Panc1 (cell line): ENCODE measurements at regions not wholly inside any gene's neighbourhood (a gene's known extent, or its start where the extent isn't known, plus 50 kb on each side); places are given as distances from the start of the nearest gene placed in this dataset.

Source experiments
- ATAC-seq: fragments of 200-7000 bp; cut with Tn5 transposase; 2 replicates; pipeline ENCODE4 v1.9.1; 2020; ENCODE audit warnings: mild to moderate bottlenecking, moderate library complexity
- BruUV-seq: library from RNA; stranded (reverse); fragments of 400-500 nt; replicated peaks from 2 replicates; lab custom pipeline; 2021; lab: Mats Ljungman, UMichigan
- CTCF ChIA-PET: fragments of 300-600 bp; sonication (Branson Sonifier 250); formaldehyde crosslinking; loops from one replicate; lab custom pipeline; 2022; ENCODE audit warnings: antibody characterized with exemption; lab: Charles Lee
- POLR2A ChIA-PET: fragments of 300-600 bp; sonication (Branson Sonifier 250); formaldehyde crosslinking; loops from one replicate; lab custom pipeline; 2022; ENCODE audit warnings: antibody characterized with exemption; lab: Charles Lee
- DNase-seq: peaks from one replicate; pipeline ENCODE4 v3.0.0-alpha.2; 2010; ENCODE audit warnings: low read depth, low spot score
- H3K27ac ChIP-seq: 2 replicates; pipeline ENCODE4 v1.5.1; 2011; ENCODE audit warnings: mild to moderate bottlenecking, low read length, inconsistent platforms
- H3K27me3 ChIP-seq: fragments of 200-500 bp; sonication (Bioruptor generic); 2 replicates; pipeline ENCODE4 v1.6.0; 2014; ENCODE audit warnings: low read length, inconsistent platforms; ENCODE audit not compliant: control insufficient read depth, insufficient read depth
- H3K36me3 ChIP-seq: fragments of 200-500 bp; sonication (Bioruptor generic); 2 replicates; pipeline ENCODE4 v1.5.1; 2014; ENCODE audit warnings: inconsistent platforms, mild to moderate bottlenecking, low read length, moderate library complexity; ENCODE audit not compliant: control insufficient read depth, insufficient read depth
- H3K4me1 ChIP-seq: 2 replicates; pipeline ENCODE4 v1.5.1; 2011; ENCODE audit warnings: inconsistent platforms, mild to moderate bottlenecking, low read length, moderate library complexity; ENCODE audit not compliant: control insufficient read depth, insufficient read depth
- H3K4me3 ChIP-seq, 2 experiments: 2 replicates each; pipeline ENCODE4 v1.5.1; 2011 to 2012; ENCODE audit warnings: low read depth in 2 of 2, low read length in 2 of 2, mild to moderate bottlenecking in 2 of 2, inconsistent platforms in 1 of 2, moderate library complexity in 1 of 2
- H3K9me3 ChIP-seq: fragments of 200-500 bp; sonication (Bioruptor generic); 2 replicates; pipeline ENCODE4 v1.5.1; 2014; ENCODE audit warnings: low read depth, mild to moderate bottlenecking, inconsistent platforms, low read length, moderate library complexity; ENCODE audit not compliant: control insufficient read depth, insufficient read depth
- CTCF ChIP-seq: fragments of 450-650 bp; IDR thresholded peaks from 2 replicates; pipeline ENCODE4 v1.5.1; 2017; ENCODE audit warnings: mild to moderate bottlenecking
- POLR2AphosphoS5 ChIP-seq: IDR thresholded peaks from 2 replicates; pipeline ENCODE4 v1.6.1; 2012; ENCODE audit warnings: mild to moderate bottlenecking, low read depth, low read length, moderate library complexity
- SIN3A ChIP-seq: IDR thresholded peaks from 2 replicates; pipeline ENCODE4 v1.6.1; 2012; ENCODE audit warnings: low read depth, mild to moderate bottlenecking, low read length, moderate library complexity, borderline replicate concordance; ENCODE audit not compliant: insufficient read depth
- TCF7L2 ChIP-seq: IDR thresholded peaks from 2 replicates; pipeline ENCODE4 v1.6.1; 2011; ENCODE audit warnings: mild to moderate bottlenecking, low read depth, low read length, inconsistent platforms
- in situ Hi-C: cut with HindIII; loops from 2 replicates; pipeline ENCODE4 v1.10.0; 2016; ENCODE audit warnings: low sequenced_read_pairs, low pct_unique_long_range_greater_than_20kb
- intact Hi-C: fragments of 100-400 bp; cut with micrococcal nuclease; formaldehyde crosslinking; loops from one replicate; pipeline ENCODE4 v1.10.0; 2022; ENCODE audit not compliant: unreplicated experiment
- TF ChIP-seq, protein P1 (sequence below), 2 experiments: IDR thresholded peaks; 2 replicates each; pipeline ENCODE4 v1.6.1; 2011 to 2012; ENCODE audit warnings: low read depth in 2 of 2, control low read depth in 1 of 2, low read length in 1 of 2, mild to moderate bottlenecking in 1 of 2, moderate library complexity in 1 of 2; ENCODE audit not compliant: insufficient read depth in 1 of 2

DNA sequence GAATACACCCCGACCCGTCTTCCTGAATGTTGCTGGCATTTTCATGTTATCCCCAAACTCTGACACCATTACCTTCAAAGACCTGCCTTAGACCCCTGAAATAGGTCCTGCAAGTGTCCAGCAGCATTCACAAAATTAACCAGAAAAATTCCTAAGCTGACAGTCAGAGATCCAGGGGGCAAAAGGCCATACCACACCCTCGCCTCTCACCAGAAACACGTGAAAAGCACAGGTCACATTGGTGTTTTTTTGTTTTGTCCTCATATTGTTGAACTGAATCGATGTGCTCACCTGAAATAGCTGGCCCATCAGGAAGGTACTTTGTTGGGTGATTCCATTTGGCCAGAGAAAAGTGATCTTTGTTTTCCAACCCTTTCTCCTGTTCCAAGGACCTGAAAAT is 113.1 kb upstream of the HES1 start:
- in situ Hi-C loops, result no loop called here

DNA sequence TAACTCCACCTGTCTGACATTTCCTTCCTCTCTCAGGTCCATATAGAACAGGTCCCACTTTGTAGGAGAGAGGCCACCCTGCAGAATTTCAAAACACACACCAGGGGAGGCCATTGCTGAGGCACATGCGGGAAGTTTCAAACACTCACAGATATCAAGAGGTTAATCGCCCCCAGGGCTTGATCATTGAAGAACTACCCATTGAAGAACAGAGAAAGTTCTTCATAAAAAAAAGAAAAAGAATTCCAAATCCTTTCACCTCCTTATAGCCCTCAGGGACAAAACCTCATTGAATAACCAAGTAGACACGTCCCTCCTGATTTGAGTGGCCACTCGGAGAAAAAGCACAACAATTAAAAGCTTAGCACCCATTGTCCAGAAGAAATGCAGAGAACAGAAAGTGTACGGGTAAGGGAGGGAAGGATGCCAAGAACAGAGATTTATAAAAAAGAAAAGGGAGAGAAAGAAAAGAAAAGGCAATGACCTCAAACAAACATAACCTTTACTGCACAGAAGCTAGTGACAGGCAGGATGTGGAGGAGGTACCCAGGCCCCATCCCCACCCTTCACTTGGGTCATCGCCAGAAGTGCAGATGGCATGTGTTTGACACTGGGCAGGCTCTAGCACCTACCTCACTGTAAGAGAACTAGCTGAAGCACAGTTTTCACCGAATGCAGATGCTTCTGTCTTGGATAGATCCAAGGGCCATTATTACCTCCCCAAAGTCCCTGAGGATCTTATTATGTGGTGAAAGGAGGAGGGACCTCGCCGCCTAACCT is 112.3 kb upstream of the HES1 start:
- H3K9me3 ChIP-seq, result no peaks in the 10 kb centered on the region
- no peaks in the 10 kb centered on the region for H3K4me1 ChIP-seq
- intact Hi-C loops (no loop called here), in situ Hi-C loops (no loop called here)
- no peak for DNase-seq
- CTCF ChIA-PET, result interaction anchor here (0.6 kb wide), 1 partner anchor 112 kb away, joined by 4 read pairs; the partner anchor contains the start of gene HES1
- no TSS peak for BruUV-seq
- ATAC-seq, result no peak
- H3K36me3 ChIP-seq, result no peaks in the 10 kb centered on the region
- POLR2A ChIA-PET, result no interaction called here
- no peak overlapping the region for H3K27ac ChIP-seq
- H3K27me3 ChIP-seq, result no peaks in the 10 kb centered on the region
- no peak overlapping the region for H3K4me3 ChIP-seq
- no peak for TF ChIP-seq CTCF

More for the DNA sequence above, 113.1 kb upstream of the HES1 start:
- DNase-seq (no peak), ATAC-seq (no peak)
- Histone ChIP-seq H3K4me3 (no peak overlapping the region), H3K9me3 (no peaks in the 10 kb centered on the region), H3K4me1 (no peaks in the 10 kb centered on the region), H3K27ac (no peak overlapping the region), H3K27me3 (no peaks in the 10 kb centered on the region), H3K36me3 (no peaks in the 10 kb centered on the region)
- ChIA-PET CTCF (no interaction called here), POLR2A (no interaction called here)
- BruUV-seq, result no TSS peak
- intact Hi-C loops, result no loop called here
- TF ChIP-seq TCF7L2 (no peak), SIN3A (no peak), CTCF (no peak), POLR2AphosphoS5 (no peak)
- TF ChIP-seq, protein P1, sequence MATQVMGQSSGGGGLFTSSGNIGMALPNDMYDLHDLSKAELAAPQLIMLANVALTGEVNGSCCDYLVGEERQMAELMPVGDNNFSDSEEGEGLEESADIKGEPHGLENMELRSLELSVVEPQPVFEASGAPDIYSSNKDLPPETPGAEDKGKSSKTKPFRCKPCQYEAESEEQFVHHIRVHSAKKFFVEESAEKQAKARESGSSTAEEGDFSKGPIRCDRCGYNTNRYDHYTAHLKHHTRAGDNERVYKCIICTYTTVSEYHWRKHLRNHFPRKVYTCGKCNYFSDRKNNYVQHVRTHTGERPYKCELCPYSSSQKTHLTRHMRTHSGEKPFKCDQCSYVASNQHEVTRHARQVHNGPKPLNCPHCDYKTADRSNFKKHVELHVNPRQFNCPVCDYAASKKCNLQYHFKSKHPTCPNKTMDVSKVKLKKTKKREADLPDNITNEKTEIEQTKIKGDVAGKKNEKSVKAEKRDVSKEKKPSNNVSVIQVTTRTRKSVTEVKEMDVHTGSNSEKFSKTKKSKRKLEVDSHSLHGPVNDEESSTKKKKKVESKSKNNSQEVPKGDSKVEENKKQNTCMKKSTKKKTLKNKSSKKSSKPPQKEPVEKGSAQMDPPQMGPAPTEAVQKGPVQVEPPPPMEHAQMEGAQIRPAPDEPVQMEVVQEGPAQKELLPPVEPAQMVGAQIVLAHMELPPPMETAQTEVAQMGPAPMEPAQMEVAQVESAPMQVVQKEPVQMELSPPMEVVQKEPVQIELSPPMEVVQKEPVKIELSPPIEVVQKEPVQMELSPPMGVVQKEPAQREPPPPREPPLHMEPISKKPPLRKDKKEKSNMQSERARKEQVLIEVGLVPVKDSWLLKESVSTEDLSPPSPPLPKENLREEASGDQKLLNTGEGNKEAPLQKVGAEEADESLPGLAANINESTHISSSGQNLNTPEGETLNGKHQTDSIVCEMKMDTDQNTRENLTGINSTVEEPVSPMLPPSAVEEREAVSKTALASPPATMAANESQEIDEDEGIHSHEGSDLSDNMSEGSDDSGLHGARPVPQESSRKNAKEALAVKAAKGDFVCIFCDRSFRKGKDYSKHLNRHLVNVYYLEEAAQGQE (IDR thresholded peaks at IDR 0.05; ENCODE audit: insufficient read depth in 1 of 2, low read depth in 2 of 2, low read length in 1 of 2), result no peak
